Naive thymus-derived CD8-positive, alpha-beta T cell (primary cell): ENCODE measurements at regions not wholly inside any gene's neighbourhood (a gene's known extent, or its start where the extent isn't known, plus 50 kb on each side); places are given as distances from the start of the nearest gene placed in this dataset.

Experiments used
- ATAC-seq, 2 donors: fragments of 150-1000 bp; cut with Tn5 transposase in 1 of 2; sonication (Bioruptor Pico), chemical (Tn5 transposase) in 1 of 2; 1 replicate in 1 of 2; 2 replicates in 1 of 2; pipeline ENCODE4 v1.10.0; 2021; ENCODE audit warnings: mild to moderate bottlenecking in 2 of 2, moderate library complexity in 2 of 2
- POLR2A ChIA-PET: fragments of 350-600 bp; sonication (Branson Sonifier 250); formaldehyde crosslinking; loops from one replicate; lab custom pipeline; 2021; ENCODE audit warnings: antibody characterized with exemption; lab: Charles Lee
- DNase-seq, 10 donors: peaks; one replicate each; pipeline versions ENCODE4 v3.0.0 to v3.0.0-alpha.2; 2020 to 2022
- H3K27ac Mint-ChIP-seq, 10 donors: one replicate each; pipeline ENCODE4 v1.8.0; 2020 to 2022; ENCODE audit warnings: mild to moderate bottlenecking in 10 of 10, mixed read lengths in 10 of 10, moderate library complexity in 4 of 10, inconsistent platforms in 1 of 10
- H3K27me3 Mint-ChIP-seq, 5 donors: one replicate each; pipeline ENCODE4 v1.8.0; 2021 to 2022; ENCODE audit warnings: mixed read lengths in 5 of 5
- H3K36me3 Mint-ChIP-seq, 3 donors: one replicate each; pipeline ENCODE4 v1.8.0; 2020 to 2022; ENCODE audit warnings: mixed read lengths in 3 of 3, mild to moderate bottlenecking in 2 of 3, inconsistent platforms in 1 of 3
- H3K4me1 Mint-ChIP-seq, 4 donors: one replicate each; pipeline ENCODE4 v1.8.0; 2021 to 2022; ENCODE audit warnings: mixed read lengths in 4 of 4
- H3K4me3 Mint-ChIP-seq, 10 donors: one replicate each; pipeline ENCODE4 v1.8.0; 2020 to 2022; ENCODE audit warnings: mild to moderate bottlenecking in 10 of 10, mixed read lengths in 10 of 10, moderate library complexity in 6 of 10, inconsistent platforms in 1 of 10
- H3K9me3 Mint-ChIP-seq, 9 donors: one replicate each; pipeline ENCODE4 v1.8.0; 2020 to 2022; ENCODE audit warnings: mixed read lengths in 9 of 9, mild to moderate bottlenecking in 3 of 9, inconsistent platforms in 1 of 9, moderate library complexity in 1 of 9

- no peaks in the 10 kb centered on the region for H3K36me3 Mint-ChIP-seq
- peaks cover 0 to 2% (median 0%) of the 10 kb centered on the region in 5 donors for H3K27me3 Mint-ChIP-seq
- no peaks in the 10 kb centered on the region for H3K9me3 Mint-ChIP-seq
- ATAC-seq (no peak), DNase-seq (no peak)
- POLR2A ChIA-PET, result no interaction called here
- H3K4me1 Mint-ChIP-seq, result peaks cover 0 to 2% (median 0%) of the 10 kb centered on the region in 4 donors
- no peak overlapping the region for H3K27ac Mint-ChIP-seq
- no peak overlapping the region for H3K4me3 Mint-ChIP-seq
Observed at GRCh38 chr6:156258981-156259380, 518.2 kb upstream of the ARID1B start.

- H3K36me3 Mint-ChIP-seq, result peaks cover 0 to 3% (median 0%) of the 10 kb centered on the region in 3 donors
- DNase-seq (no peak), ATAC-seq (no peak)
- peaks cover 0 to 2% (median 0%) of the 10 kb centered on the region in 5 donors for H3K27me3 Mint-ChIP-seq
- H3K4me1 Mint-ChIP-seq, result peaks cover 0 to 2% (median under 1%) of the 10 kb centered on the region in 4 donors
- H3K4me3 Mint-ChIP-seq, result no peak overlapping the region
- peaks cover 0 to 3% (median 0%) of the 10 kb centered on the region in 9 donors for H3K9me3 Mint-ChIP-seq
- no peak overlapping the region for H3K27ac Mint-ChIP-seq
- POLR2A ChIA-PET, result no interaction called here
Observed at GRCh38 chr6:156256161-156256560, 521.0 kb upstream of the ARID1B start.

- DNase-seq, result no peak
- H3K27me3 Mint-ChIP-seq, result peaks cover 0 to 2% (median 0%) of the 10 kb centered on the region in 5 donors
- H3K4me3 Mint-ChIP-seq, result no peak overlapping the region
- H3K27ac Mint-ChIP-seq, result no peak overlapping the region
- POLR2A ChIA-PET, result no interaction called here
- peaks cover 3 to 10% (median 6%) of the 10 kb centered on the region in 4 donors for H3K4me1 Mint-ChIP-seq
- ATAC-seq, result no peak
- peaks cover 0 to 3% (median 0%) of the 10 kb centered on the region in 3 donors for H3K36me3 Mint-ChIP-seq
- peaks cover 0 to 3% (median 0%) of the 10 kb centered on the region in 9 donors for H3K9me3 Mint-ChIP-seq
Observed at GRCh38 chr6:156254240-156254639, 522.9 kb upstream of the ARID1B start.

GRCh38 chr6:156250593-156250992, 526.6 kb upstream of the ARID1B start:
- POLR2A ChIA-PET, result no interaction called here
- Mint-ChIP-seq H3K36me3 (peaks cover 0 to 3% (median 0%) of the 10 kb centered on the region in 3 donors), H3K4me3 (no peak overlapping the region), H3K9me3 (peaks cover 0 to 3% (median 0%) of the 10 kb centered on the region in 9 donors), H3K27ac (peak overlapping the region in 3 of 10 donors; percentile 2 to 33 (median 17)), H3K4me1 (peaks cover 3 to 10% (median 5%) of the 10 kb centered on the region in 4 donors), H3K27me3 (peaks cover 0 to 2% (median 0%) of the 10 kb centered on the region in 5 donors)
- ATAC-seq, result no peak
- no peak for DNase-seq

- Mint-ChIP-seq H3K36me3 (no peaks in the 10 kb centered on the region), H3K27me3 (no peaks in the 10 kb centered on the region), H3K27ac (no peak overlapping the region), H3K4me3 (no peak overlapping the region), H3K9me3 (no peaks in the 10 kb centered on the region), H3K4me1 (no peaks in the 10 kb centered on the region)
- no peak for DNase-seq
- POLR2A ChIA-PET, result interaction anchor here (0.6 kb wide), 1 partner anchor 181 kb away, joined by 5 read pairs; no protein-coding TSS in a partner anchor
- ATAC-seq, result no peak
Observed at GRCh38 chr6:156242206-156242605, 535.0 kb upstream of the ARID1B start.

GRCh38 chr6:156231026-156231765, 546.0 kb upstream of the ARID1B start:
- POLR2A ChIA-PET, result no interaction called here
- Mint-ChIP-seq H3K27me3 (peaks cover 0 to 4% (median 0%) of the 10 kb centered on the region in 5 donors), H3K9me3 (peaks cover 0 to 7% (median 0%) of the 10 kb centered on the region in 9 donors), H3K4me1 (peaks cover 0 to 4% (median 0%) of the 10 kb centered on the region in 4 donors), H3K36me3 (no peaks in the 10 kb centered on the region), H3K27ac (peak overlapping the region in 1 of 10 donors; percentile 9), H3K4me3 (no peak overlapping the region)
- no peak for DNase-seq
- ATAC-seq, result no peak

- Mint-ChIP-seq H3K27ac (no peak overlapping the region), H3K9me3 (peaks cover 0 to 23% (median 9%) of the 10 kb centered on the region in 9 donors), H3K4me1 (no peaks in the 10 kb centered on the region), H3K36me3 (peaks cover 0 to 12% (median 1%) of the 10 kb centered on the region in 3 donors), H3K4me3 (no peak overlapping the region), H3K27me3 (peaks cover 0 to 2% (median 0%) of the 10 kb centered on the region in 5 donors)
- POLR2A ChIA-PET, result interaction anchor here (0.7 kb wide), 1 partner anchor 9 kb away, joined by 3 read pairs; no protein-coding TSS in a partner anchor
- DNase-seq (no peak), ATAC-seq (no peak)
Observed at GRCh38 chr6:156219973-156220372, 557.2 kb upstream of the ARID1B start.

GRCh38 chr6:156205678-156206077, 571.5 kb upstream of the ARID1B start:
- no peak for DNase-seq
- ATAC-seq, result no peak
- H3K27ac Mint-ChIP-seq, result no peak overlapping the region
- peaks cover 8 to 60% (median 22%) of the 10 kb centered on the region in 9 donors for H3K9me3 Mint-ChIP-seq
- H3K4me1 Mint-ChIP-seq, result peaks cover 0 to 7% (median 0%) of the 10 kb centered on the region in 4 donors
- POLR2A ChIA-PET, result no interaction called here
- no peaks in the 10 kb centered on the region for H3K27me3 Mint-ChIP-seq
- peaks cover 0 to 33% (median 3%) of the 10 kb centered on the region in 3 donors for H3K36me3 Mint-ChIP-seq
- H3K4me3 Mint-ChIP-seq, result no peak overlapping the region

GRCh38 chr6:156199182-156199581, 578.0 kb upstream of the ARID1B start:
- POLR2A ChIA-PET, result no interaction called here
- H3K36me3 Mint-ChIP-seq, result peaks cover 0 to 10% (median 6%) of the 10 kb centered on the region in 3 donors
- peaks cover 0 to 5% (median 0%) of the 10 kb centered on the region in 5 donors for H3K27me3 Mint-ChIP-seq
- no peak overlapping the region for H3K4me3 Mint-ChIP-seq
- ATAC-seq (no peak), DNase-seq (no peak)
- H3K9me3 Mint-ChIP-seq, result peaks cover 0 to 15% (median 6%) of the 10 kb centered on the region in 9 donors
- peaks cover 4 to 29% (median 20%) of the 10 kb centered on the region in 4 donors for H3K4me1 Mint-ChIP-seq
- peak overlapping the region in 2 of 10 donors; percentile 9 to 76 for H3K27ac Mint-ChIP-seq

GRCh38 chr6:156197513-156197912, 579.7 kb upstream of the ARID1B start:
- Mint-ChIP-seq H3K4me1 (peaks cover 4 to 29% (median 22%) of the 10 kb centered on the region in 4 donors), H3K9me3 (peaks cover 0 to 9% (median 0%) of the 10 kb centered on the region in 9 donors), H3K4me3 (peak overlapping the region in 9 of 10 donors; percentile 3 to 64 (median 34)), H3K27me3 (peaks cover 0 to 5% (median 0%) of the 10 kb centered on the region in 5 donors), H3K36me3 (peaks cover 0 to 7% (median 0%) of the 10 kb centered on the region in 3 donors), H3K27ac (peak overlapping the region in 9 of 10 donors; percentile 18 to 90 (median 57))
- POLR2A ChIA-PET, result no interaction called here
- peak in 4 of 10 donors; percentile 8 to 57 (median 34) for DNase-seq
- peak in 1 of 2 donors; percentile 65 for ATAC-seq

- Mint-ChIP-seq H3K4me1 (peaks cover 4 to 33% (median 28%) of the 10 kb centered on the region in 4 donors), H3K4me3 (no peak overlapping the region), H3K9me3 (peaks cover 0 to 9% (median 0%) of the 10 kb centered on the region in 9 donors), H3K27me3 (peaks cover 0 to 5% (median 0%) of the 10 kb centered on the region in 5 donors), H3K27ac (no peak overlapping the region), H3K36me3 (peaks cover 0 to 7% (median 0%) of the 10 kb centered on the region in 3 donors)
- POLR2A ChIA-PET, result no interaction called here
- no peak for DNase-seq
- ATAC-seq, result no peak
Observed at GRCh38 chr6:156194981-156195380, 582.2 kb upstream of the ARID1B start.

GRCh38 chr6:156193381-156193780, 583.8 kb upstream of the ARID1B start:
- peaks cover 0 to 9% (median 0%) of the 10 kb centered on the region in 9 donors for H3K9me3 Mint-ChIP-seq
- H3K4me1 Mint-ChIP-seq, result peaks cover 4 to 28% (median 24%) of the 10 kb centered on the region in 4 donors
- ATAC-seq, result no peak
- peaks cover 0 to 1% (median 0%) of the 10 kb centered on the region in 3 donors for H3K36me3 Mint-ChIP-seq
- no peaks in the 10 kb centered on the region for H3K27me3 Mint-ChIP-seq
- no peak overlapping the region for H3K4me3 Mint-ChIP-seq
- POLR2A ChIA-PET, result interaction anchor here (0.7 kb wide), 1 partner anchor 24 kb away, joined by 3 read pairs; no protein-coding TSS in a partner anchor
- H3K27ac Mint-ChIP-seq, result peak overlapping the region in 1 of 10 donors; percentile 54
- no peak for DNase-seq

GRCh38 chr6:156191895-156192294, 585.3 kb upstream of the ARID1B start:
- POLR2A ChIA-PET, result no interaction called here
- ATAC-seq, result no peak
- Mint-ChIP-seq H3K4me3 (peak overlapping the region in 2 of 10 donors; percentile 6 to 29), H3K9me3 (peaks cover 0 to 9% (median 0%) of the 10 kb centered on the region in 9 donors), H3K36me3 (peaks cover 0 to 1% (median 0%) of the 10 kb centered on the region in 3 donors), H3K4me1 (peaks cover 2 to 13% (median 11%) of the 10 kb centered on the region in 4 donors), H3K27me3 (no peaks in the 10 kb centered on the region), H3K27ac (peak overlapping the region in 4 of 10 donors; percentile 24 to 78 (median 42))
- DNase-seq, result peak in 2 of 10 donors; percentile 11 to 31
